ENCODE measurements at regions not wholly inside any gene's neighbourhood (a gene's known extent, or its start where the extent isn't known, plus 50 kb on each side); places are given as distances from the start of the nearest gene placed in this dataset.
"Not testable (repeated sequence)": the region's sequence is repeated elsewhere in the genome, so short reads cannot be mapped to it uniquely, and the experiment has no call there.

- TF ChIP-seq POLR2AphosphoS5 (IDR thresholded peaks at IDR 0.05), result no peak
- TF ChIP-seq POLR2A (IDR thresholded peaks at IDR 0.05), result no peak
- TF ChIP-seq, protein P1, sequence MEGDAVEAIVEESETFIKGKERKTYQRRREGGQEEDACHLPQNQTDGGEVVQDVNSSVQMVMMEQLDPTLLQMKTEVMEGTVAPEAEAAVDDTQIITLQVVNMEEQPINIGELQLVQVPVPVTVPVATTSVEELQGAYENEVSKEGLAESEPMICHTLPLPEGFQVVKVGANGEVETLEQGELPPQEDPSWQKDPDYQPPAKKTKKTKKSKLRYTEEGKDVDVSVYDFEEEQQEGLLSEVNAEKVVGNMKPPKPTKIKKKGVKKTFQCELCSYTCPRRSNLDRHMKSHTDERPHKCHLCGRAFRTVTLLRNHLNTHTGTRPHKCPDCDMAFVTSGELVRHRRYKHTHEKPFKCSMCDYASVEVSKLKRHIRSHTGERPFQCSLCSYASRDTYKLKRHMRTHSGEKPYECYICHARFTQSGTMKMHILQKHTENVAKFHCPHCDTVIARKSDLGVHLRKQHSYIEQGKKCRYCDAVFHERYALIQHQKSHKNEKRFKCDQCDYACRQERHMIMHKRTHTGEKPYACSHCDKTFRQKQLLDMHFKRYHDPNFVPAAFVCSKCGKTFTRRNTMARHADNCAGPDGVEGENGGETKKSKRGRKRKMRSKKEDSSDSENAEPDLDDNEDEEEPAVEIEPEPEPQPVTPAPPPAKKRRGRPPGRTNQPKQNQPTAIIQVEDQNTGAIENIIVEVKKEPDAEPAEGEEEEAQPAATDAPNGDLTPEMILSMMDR (IDR thresholded peaks at IDR 0.05), result no peak
- Histone ChIP-seq H3K4me1 (replicated peaks) (no peaks in the 10 kb centered on the region), H3K36me3 (no peaks in the 10 kb centered on the region), H3K27ac (no peak overlapping the region), H3K27me3 (replicated peaks; ENCODE audit: insufficient read depth) (no peaks in the 10 kb centered on the region), H3K4me3 (no peak overlapping the region), H3K9me3 (no peaks in the 10 kb centered on the region)
- no peak for DNase-seq (ENCODE audit: low spot score)
- intact Hi-C loops (cut with DNase I), result no loop called here
- WGBS, result 85% methylated on average over 2 of the region's 2 CpGs
Measured at GRCh38 chr1:121544500-121544899, 359.7 kb downstream of the SRGAP2C start.

- DNase-seq (ENCODE audit: low spot score); H3K36me3 ChIP-seq: not testable (repeated sequence)
- WGBS, result 100% methylated on average over 1 of the region's 3 CpGs
Measured at GRCh38 chr1:121545899-121546298, 361.1 kb downstream of the SRGAP2C start.

DNA sequence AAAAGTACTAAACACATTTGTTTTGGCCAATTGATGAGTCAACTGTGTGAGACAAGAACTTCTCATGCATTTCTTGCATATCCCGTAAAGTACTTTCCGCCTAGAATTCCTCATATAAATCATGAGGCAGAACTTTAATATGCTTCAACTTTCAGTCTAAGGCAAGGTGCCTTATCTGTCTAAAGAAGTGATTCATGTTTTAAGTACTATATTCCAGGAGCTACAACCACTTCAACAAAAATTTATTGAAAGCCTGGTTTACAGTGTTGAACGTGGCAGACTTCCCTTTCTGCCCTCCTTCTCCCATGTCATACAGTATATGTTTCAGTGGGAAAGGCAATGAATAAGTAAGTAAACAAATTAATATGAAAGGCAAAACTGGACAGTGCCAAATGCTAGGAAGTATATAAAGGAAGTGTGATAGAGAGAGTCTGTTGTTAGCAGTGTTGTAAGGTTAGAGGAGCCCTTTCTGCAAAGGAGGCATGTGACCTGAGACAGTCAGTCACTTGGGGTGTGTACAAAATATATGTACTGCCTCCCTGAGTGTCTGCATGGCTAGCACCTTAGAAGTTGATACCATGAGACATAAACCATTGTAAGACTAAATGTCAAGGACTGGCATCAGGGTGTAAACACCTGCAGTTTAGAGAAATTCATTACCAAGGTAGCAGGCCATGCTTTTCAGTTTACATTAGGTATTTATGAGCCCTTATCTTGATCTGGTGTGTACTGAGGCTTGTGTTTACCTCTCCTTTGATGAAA lies 362.2 kb downstream of the SRGAP2C start:
- Histone ChIP-seq H3K36me3 (no peaks in the 10 kb centered on the region), H3K4me3 (no peak overlapping the region), H3K27me3 (replicated peaks; ENCODE audit: insufficient read depth) (no peaks in the 10 kb centered on the region), H3K4me1 (replicated peaks) (no peaks in the 10 kb centered on the region), H3K9me3 (no peaks in the 10 kb centered on the region), H3K27ac (no peak overlapping the region)
- DNase-seq (ENCODE audit: low spot score), result peak; percentile 5
- TF ChIP-seq, protein P1 (IDR thresholded peaks at IDR 0.05), result no peak
- TF ChIP-seq POLR2AphosphoS5 (IDR thresholded peaks at IDR 0.05) (no peak), POLR2A (IDR thresholded peaks at IDR 0.05) (no peak)
- intact Hi-C loops (cut with DNase I), result no loop called here
- WGBS, result 27% methylated on average over 3 of the region's 3 CpGs

More at GRCh38 chr1:121545899-121546298, 361.1 kb downstream of the SRGAP2C start:
- intact Hi-C loops (cut with DNase I); H3K27me3 ChIP-seq (replicated peaks; ENCODE audit: insufficient read depth); H3K4me1 ChIP-seq (replicated peaks); H3K27ac ChIP-seq; H3K9me3 ChIP-seq; H3K4me3 ChIP-seq: not testable (repeated sequence)

DNA sequence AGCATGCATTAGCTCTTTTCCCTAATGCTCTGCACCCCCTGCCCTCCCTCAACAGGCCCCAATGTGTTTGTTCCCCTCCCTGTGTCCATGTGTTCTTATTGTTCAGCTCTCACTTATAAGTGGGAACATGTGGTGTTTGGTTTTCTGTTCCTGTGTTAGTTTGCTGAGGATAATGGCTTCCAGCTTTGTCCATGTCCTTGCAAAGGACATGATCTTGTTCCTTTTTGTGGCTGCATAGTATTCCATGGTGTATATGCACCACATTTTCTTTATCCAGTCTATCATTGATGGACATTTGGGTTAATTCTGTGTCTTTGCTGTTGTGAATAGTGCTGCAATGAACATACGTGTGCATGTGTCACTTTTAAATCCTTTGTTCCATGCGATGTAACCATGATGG lies 363.0 kb downstream of the SRGAP2C start:
- H3K9me3 ChIP-seq; H3K36me3 ChIP-seq; H3K4me3 ChIP-seq; intact Hi-C loops (cut with DNase I); H3K27ac ChIP-seq; H3K4me1 ChIP-seq (replicated peaks); H3K27me3 ChIP-seq (replicated peaks; ENCODE audit: insufficient read depth); DNase-seq (ENCODE audit: low spot score): not testable (repeated sequence)
- WGBS, result 98% methylated on average over 2 of the region's 2 CpGs

DNA sequence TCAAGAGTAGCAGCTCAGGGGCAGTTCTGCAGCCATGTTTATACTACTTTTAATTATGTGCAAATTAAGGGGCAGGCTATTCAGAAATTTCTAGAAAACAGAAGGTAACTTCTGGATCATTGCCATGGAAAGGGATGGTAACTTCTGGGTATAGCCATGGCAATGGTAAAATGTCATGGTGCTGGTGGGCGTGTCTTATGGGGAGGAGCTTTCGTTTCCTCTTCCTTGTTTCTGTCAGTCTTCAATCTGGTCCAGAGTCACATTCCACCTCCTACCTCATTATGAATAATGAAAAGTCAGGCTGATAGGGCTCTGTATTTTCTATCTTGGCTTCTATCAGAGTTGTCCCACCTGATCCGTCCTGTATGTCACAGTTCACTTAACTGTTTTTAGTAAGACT lies 366.0 kb downstream of the SRGAP2C start:
- intact Hi-C loops (cut with DNase I); DNase-seq (ENCODE audit: low spot score): not testable (repeated sequence)
- 76% methylated on average over 3 of the region's 3 CpGs for WGBS

GRCh38 chr1:121551491-121551890 lies 366.7 kb downstream of the SRGAP2C start:
- intact Hi-C loops (cut with DNase I), result not testable (repeated sequence)

More for the DNA sequence above, 366.0 kb downstream of the SRGAP2C start:
- H3K36me3 ChIP-seq; H3K27ac ChIP-seq; H3K27me3 ChIP-seq (replicated peaks; ENCODE audit: insufficient read depth); H3K9me3 ChIP-seq; H3K4me1 ChIP-seq (replicated peaks); H3K4me3 ChIP-seq: not testable (repeated sequence)

DNA sequence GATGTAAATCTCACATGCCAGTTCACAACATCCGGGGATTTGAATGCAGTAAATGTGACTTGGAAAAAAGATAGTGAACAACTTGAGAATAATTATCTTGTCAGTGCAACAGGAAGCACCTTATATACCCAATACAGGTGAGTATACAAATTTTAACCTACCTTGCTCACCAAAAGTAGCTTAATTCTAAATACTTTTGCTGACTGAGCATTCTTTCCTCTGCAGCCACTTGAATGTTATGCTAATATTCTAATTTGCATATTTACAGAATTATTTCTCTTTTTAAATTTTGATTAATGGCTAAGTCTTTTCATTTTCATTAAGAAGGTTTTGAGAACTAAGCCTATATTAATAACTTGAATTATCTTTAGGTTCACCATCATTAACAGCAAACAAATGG lies 371.8 kb downstream of the SRGAP2C start:
- H3K4me3 ChIP-seq; H3K27me3 ChIP-seq (replicated peaks; ENCODE audit: insufficient read depth); H3K4me1 ChIP-seq (replicated peaks); intact Hi-C loops (cut with DNase I); H3K27ac ChIP-seq; DNase-seq (ENCODE audit: low spot score); H3K36me3 ChIP-seq; H3K9me3 ChIP-seq: not testable (repeated sequence)
- 63% methylated on average over 1 of the region's 1 CpG for WGBS

More at GRCh38 chr1:121551491-121551890, 366.7 kb downstream of the SRGAP2C start:
- not testable (repeated sequence) for H3K36me3 ChIP-seq; DNase-seq (ENCODE audit: low spot score); H3K4me3 ChIP-seq; H3K27ac ChIP-seq; H3K4me1 ChIP-seq (replicated peaks); H3K9me3 ChIP-seq; H3K27me3 ChIP-seq (replicated peaks; ENCODE audit: insufficient read depth)
- WGBS, result 83% methylated on average over 2 of the region's 2 CpGs

DNA sequence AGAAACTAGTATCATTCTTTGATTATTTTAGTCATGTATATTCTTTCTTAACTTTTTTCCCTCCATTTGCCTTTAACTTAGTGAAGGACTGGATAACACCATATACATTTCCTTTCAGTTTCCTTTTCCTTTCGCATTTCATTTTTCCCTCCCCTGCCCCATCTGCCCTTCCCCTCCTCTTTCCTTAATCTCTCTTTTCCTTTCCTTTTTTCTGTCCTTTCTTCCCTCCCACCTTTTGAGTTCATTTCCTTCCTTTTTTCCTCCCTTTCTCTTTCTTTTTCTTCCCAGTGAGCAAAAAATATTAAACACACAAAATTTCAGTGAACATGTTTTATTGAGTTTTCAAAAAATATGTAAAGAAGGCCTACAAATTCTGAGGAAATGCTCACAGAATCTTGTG lies 373.3 kb downstream of the SRGAP2C start:
- H3K27ac ChIP-seq; H3K9me3 ChIP-seq; DNase-seq (ENCODE audit: low spot score); H3K4me1 ChIP-seq (replicated peaks); H3K36me3 ChIP-seq; H3K4me3 ChIP-seq; intact Hi-C loops (cut with DNase I); H3K27me3 ChIP-seq (replicated peaks; ENCODE audit: insufficient read depth): not testable (repeated sequence)
- 82% methylated on average over 1 of the region's 1 CpG for WGBS

All from prostate gland (tissue), 2 donors.